ENCODE measurements at regions not wholly inside any gene's neighbourhood (a gene's known extent, or its start where the extent isn't known, plus 50 kb on each side); places are given as distances from the start of the nearest gene placed in this dataset.

DNA sequence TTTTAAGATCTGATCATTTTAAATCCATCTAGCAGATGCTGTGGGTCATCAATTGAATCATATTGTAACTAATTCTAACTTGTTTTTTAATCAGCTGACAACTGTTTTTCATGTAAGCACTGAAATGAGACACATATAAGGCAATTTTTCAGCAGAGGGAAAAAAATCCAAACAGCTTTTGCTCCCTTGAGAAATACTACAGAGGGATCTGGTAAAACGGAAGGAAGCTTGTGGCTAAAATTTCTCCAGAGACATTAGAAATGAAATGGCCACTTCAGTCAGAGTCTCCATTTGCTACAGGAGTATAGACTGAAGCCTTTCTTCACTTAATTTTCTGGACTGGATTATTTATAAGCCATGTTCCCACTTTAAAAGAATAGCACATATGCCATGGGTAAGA is 385.9 kb downstream of the MAN2A1 start:
- TF ChIP-seq, protein P1, sequence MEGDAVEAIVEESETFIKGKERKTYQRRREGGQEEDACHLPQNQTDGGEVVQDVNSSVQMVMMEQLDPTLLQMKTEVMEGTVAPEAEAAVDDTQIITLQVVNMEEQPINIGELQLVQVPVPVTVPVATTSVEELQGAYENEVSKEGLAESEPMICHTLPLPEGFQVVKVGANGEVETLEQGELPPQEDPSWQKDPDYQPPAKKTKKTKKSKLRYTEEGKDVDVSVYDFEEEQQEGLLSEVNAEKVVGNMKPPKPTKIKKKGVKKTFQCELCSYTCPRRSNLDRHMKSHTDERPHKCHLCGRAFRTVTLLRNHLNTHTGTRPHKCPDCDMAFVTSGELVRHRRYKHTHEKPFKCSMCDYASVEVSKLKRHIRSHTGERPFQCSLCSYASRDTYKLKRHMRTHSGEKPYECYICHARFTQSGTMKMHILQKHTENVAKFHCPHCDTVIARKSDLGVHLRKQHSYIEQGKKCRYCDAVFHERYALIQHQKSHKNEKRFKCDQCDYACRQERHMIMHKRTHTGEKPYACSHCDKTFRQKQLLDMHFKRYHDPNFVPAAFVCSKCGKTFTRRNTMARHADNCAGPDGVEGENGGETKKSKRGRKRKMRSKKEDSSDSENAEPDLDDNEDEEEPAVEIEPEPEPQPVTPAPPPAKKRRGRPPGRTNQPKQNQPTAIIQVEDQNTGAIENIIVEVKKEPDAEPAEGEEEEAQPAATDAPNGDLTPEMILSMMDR (IDR thresholded peaks at IDR 0.05), result no peak
- DNase-seq (no peak), ATAC-seq (no peak)
- Histone ChIP-seq H3K4me1 (no peaks in the 10 kb centered on the region), H3K27me3 (no peaks in the 10 kb centered on the region), H3K9me3 (no peaks in the 10 kb centered on the region), H3K4me3 (no peak overlapping the region), H3K36me3 (no peaks in the 10 kb centered on the region), H3K27ac (no peak overlapping the region)
- intact Hi-C loops (cut with DNase I), result no loop called here

DNA sequence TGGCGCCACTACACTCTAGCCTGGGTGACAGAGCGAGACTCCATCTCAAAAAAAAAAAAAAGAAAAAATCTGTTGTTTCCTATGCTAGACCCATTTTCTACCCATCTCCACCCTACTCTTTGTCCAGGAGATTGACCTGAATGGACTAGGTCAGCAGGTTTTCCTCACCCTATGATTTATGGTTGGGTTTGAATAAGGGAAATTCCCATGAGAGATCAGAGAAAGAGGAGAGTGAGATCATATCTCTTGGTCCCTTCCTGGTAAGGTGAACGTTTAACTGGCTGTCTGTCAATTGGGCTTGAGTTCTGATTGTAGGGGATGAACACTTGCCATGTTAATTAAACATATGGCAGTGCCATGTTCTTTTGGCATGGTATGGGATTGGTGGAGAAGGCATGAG is 387.4 kb downstream of the MAN2A1 start:
- Histone ChIP-seq H3K9me3 (no peaks in the 10 kb centered on the region), H3K27me3 (no peaks in the 10 kb centered on the region), H3K36me3 (no peaks in the 10 kb centered on the region), H3K27ac (no peak overlapping the region), H3K4me3 (no peak overlapping the region), H3K4me1 (no peaks in the 10 kb centered on the region)
- DNase-seq, result no peak
- TF ChIP-seq, protein P1 (IDR thresholded peaks at IDR 0.05), result no peak
- intact Hi-C loops (cut with DNase I), result no loop called here
- no peak for ATAC-seq

DNA sequence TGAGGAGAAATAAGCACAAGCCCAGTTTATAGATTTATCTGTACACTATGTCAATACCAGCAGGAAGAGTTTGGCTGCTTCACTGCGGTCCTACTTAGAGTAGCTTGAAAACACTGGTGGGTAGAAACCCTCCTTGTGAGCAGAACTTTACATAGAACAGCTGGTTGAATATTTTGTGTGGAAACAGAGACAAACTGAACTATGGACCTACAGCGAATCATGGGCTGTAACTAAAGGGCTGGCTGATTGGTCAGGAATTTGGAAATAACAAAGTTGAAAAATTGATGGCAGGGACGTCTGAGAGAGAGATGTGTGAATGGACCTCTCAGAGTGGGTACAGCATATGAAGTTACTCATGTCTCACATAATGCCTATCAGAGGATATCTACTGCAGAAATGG is 392.5 kb downstream of the MAN2A1 start:
- no peaks in the 10 kb centered on the region for H3K9me3 ChIP-seq
- no peak for DNase-seq
- H3K4me1 ChIP-seq, result no peaks in the 10 kb centered on the region
- H3K27me3 ChIP-seq, result no peaks in the 10 kb centered on the region
- TF ChIP-seq, protein P1 (IDR thresholded peaks at IDR 0.05), result no peak
- H3K36me3 ChIP-seq, result no peaks in the 10 kb centered on the region
- H3K4me3 ChIP-seq, result no peak overlapping the region
- intact Hi-C loops (cut with DNase I), result no loop called here
- no peak for ATAC-seq
- H3K27ac ChIP-seq, result no peak overlapping the region

DNA sequence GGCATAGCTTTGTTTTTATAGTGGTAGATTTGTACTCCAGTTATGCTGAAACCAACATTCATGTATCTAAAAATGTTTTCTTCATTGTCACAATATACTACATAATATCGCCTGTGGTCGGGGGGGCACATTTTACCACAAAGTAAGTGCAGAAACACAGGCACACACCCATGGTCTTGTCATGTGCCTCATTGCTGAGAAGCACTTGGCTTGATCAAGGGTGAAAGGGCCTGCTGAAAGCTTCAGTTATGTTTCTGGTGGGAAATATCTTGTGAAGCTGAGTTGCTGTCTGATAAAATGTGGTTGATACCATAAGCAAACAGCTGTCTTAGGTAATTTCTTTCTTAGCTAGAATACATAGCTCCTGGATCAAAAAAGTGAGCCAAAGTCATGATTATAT is 393.1 kb downstream of the MAN2A1 start:
- no peaks in the 10 kb centered on the region for H3K27me3 ChIP-seq
- no peak overlapping the region for H3K27ac ChIP-seq
- H3K36me3 ChIP-seq, result no peaks in the 10 kb centered on the region
- H3K4me3 ChIP-seq, result no peak overlapping the region
- no peaks in the 10 kb centered on the region for H3K9me3 ChIP-seq
- DNase-seq, result no peak
- intact Hi-C loops (cut with DNase I), result no loop called here
- TF ChIP-seq, protein P1 (IDR thresholded peaks at IDR 0.05), result no peak
- ATAC-seq, result no peak
- H3K4me1 ChIP-seq, result no peaks in the 10 kb centered on the region

DNA sequence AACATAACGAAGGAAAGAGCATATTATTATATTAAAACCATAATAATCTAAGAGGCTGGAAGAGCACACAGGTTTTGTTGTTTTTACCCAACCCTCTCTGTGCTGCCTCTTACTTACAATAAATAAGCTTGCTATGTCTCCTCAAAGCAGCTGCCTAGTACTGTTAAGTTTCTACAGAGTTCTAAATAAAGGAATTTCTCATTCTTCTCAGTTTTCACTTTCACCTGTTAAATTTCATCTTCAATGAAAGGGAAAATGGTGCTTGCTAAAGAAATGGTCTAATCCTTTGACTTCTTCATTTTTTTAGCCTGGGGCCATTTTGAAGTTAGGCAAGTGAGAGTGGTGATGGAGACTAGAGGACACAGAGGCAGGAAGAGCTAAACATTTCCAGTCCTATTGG is 396.1 kb downstream of the MAN2A1 start:
- Histone ChIP-seq H3K9me3 (no peaks in the 10 kb centered on the region), H3K27ac (no peak overlapping the region), H3K36me3 (no peaks in the 10 kb centered on the region), H3K4me1 (no peaks in the 10 kb centered on the region), H3K27me3 (no peaks in the 10 kb centered on the region), H3K4me3 (no peak overlapping the region)
- DNase-seq (no peak), ATAC-seq (no peak)
- TF ChIP-seq, protein P1 (IDR thresholded peaks at IDR 0.05), result no peak
- intact Hi-C loops (cut with DNase I), result no loop called here

DNA sequence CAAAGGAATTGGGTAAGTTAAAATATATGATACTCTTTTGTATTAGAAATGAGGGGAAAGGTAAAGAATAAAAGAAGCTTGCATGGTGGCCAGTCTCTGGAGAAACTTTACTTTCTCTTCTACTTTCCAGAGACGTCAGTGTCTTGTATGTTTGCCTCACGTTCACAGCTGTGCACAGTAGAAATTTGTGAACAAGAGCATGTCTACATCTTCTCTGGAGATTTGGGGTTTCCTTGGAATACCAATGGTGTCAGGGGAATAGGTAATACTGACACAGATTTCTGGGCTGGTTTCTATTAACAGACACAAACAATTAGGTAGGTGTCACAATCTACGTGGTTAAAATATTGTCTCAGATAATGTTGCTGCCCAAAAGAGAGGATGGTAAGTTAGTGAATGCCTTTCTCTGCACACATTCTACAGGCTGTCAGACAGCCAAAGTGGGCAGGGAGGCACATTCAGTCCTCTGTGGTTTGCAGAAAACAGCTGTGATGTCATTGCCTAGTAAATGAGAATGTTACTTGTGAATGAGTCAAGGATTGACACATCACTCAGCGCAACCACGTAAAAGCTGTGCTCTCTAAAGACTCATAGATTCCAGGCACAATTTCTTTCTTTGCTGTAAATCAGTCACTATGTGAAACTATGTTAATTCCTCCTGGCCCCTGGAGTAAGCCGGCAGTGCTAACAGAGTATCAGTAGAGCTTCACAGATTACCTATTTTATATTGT is 397.1 kb downstream of the MAN2A1 start:
- H3K4me3 ChIP-seq, result no peak overlapping the region
- H3K27ac ChIP-seq, result no peak overlapping the region
- intact Hi-C loops (cut with DNase I), result no loop called here
- H3K27me3 ChIP-seq, result no peaks in the 10 kb centered on the region
- ATAC-seq (no peak), DNase-seq (no peak)
- H3K9me3 ChIP-seq, result no peaks in the 10 kb centered on the region
- TF ChIP-seq, protein P1 (IDR thresholded peaks at IDR 0.05), result no peak
- H3K36me3 ChIP-seq, result no peaks in the 10 kb centered on the region
- H3K4me1 ChIP-seq, result no peaks in the 10 kb centered on the region
